ENCODE measurements at regions not wholly inside any gene's neighbourhood (a gene's known extent, or its start where the extent isn't known, plus 50 kb on each side); places are given as distances from the start of the nearest gene placed in this dataset.

- H3K4me3 ChIP-seq (ENCODE audit: low read depth, low read length) = no peak overlapping the region
- TF ChIP-seq CTCF (conservative IDR thresholded peaks at IDR 0.05; ENCODE audit: low read depth, low read length) = no peak
- no peak for DNase-seq (ENCODE audit: low read depth)
Measured at GRCh38 chr4:19999775-20000414, 251.8 kb upstream of the SLIT2 start.

GRCh38 chr4:19999276-19999675, 252.4 kb upstream of the SLIT2 start:
- no peak overlapping the region for H3K4me3 ChIP-seq (ENCODE audit: low read depth, low read length)
- DNase-seq (ENCODE audit: low read depth) = no peak
- TF ChIP-seq CTCF (conservative IDR thresholded peaks at IDR 0.05; ENCODE audit: low read depth, low read length) = no peak

- no peak for TF ChIP-seq CTCF (conservative IDR thresholded peaks at IDR 0.05; ENCODE audit: low read depth, low read length)
- H3K4me3 ChIP-seq (ENCODE audit: low read depth, low read length) = no peak overlapping the region
- peak; percentile 38 for DNase-seq (ENCODE audit: low read depth)
Measured at GRCh38 chr4:19993242-19993641, 258.5 kb upstream of the SLIT2 start.

GRCh38 chr4:19992471-19993093, 259.1 kb upstream of the SLIT2 start:
- DNase-seq (ENCODE audit: low read depth) = no peak
- TF ChIP-seq CTCF (conservative IDR thresholded peaks at IDR 0.05; ENCODE audit: low read depth, low read length) = no peak
- H3K4me3 ChIP-seq (ENCODE audit: low read depth, low read length) = no peak overlapping the region

GRCh38 chr4:19987746-19988145, 264.0 kb upstream of the SLIT2 start:
- no peak for TF ChIP-seq CTCF (conservative IDR thresholded peaks at IDR 0.05; ENCODE audit: low read depth, low read length)
- no peak overlapping the region for H3K4me3 ChIP-seq (ENCODE audit: low read depth, low read length)
- peak; percentile 85 for DNase-seq (ENCODE audit: low read depth)

- TF ChIP-seq CTCF (conservative IDR thresholded peaks at IDR 0.05; ENCODE audit: low read depth, low read length) = no peak
- H3K4me3 ChIP-seq (ENCODE audit: low read depth, low read length) = no peak overlapping the region
- DNase-seq (ENCODE audit: low read depth) = peak; percentile 97
Measured at GRCh38 chr4:19983072-19983471, 268.6 kb upstream of the SLIT2 start.

- DNase-seq (ENCODE audit: low read depth) = peak; percentile 83
- H3K4me3 ChIP-seq (ENCODE audit: low read depth, low read length) = no peak overlapping the region
- TF ChIP-seq CTCF (conservative IDR thresholded peaks at IDR 0.05; ENCODE audit: low read depth, low read length) = no peak
Measured at GRCh38 chr4:19982556-19982955, 269.1 kb upstream of the SLIT2 start.

All from choroid plexus epithelial cell (primary cell).